GM21786 (cell line): ENCODE measurements at regions not wholly inside any gene's neighbourhood (a gene's known extent, or its start where the extent isn't known, plus 50 kb on each side); places are given as distances from the start of the nearest gene placed in this dataset.

ENCODE experiments used
- ATAC-seq: cut with Tn5 transposase; IDR thresholded peaks from one replicate; pipeline ENCODE4 v1.9.1; 2021; ENCODE audit not compliant: unreplicated experiment

DNA sequence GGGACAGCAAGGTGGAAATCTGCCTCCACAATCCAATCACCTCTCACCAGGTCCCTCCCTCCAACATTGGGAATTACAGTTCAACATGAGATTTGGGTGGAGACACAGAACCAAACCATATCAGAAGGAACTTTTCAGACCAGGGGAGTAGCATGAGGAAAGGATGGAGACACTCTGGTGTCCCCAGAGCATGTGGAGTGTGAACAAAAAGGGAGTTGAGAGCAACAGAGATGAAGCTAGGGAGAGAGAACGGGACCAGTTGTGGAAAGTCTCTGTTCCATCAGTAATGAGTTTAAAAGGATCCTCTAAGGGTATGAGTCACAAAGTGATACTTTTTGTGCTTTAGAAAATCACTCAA is 382.0 kb downstream of the SFMBT2 start:
- ATAC-seq, result no peak

DNA sequence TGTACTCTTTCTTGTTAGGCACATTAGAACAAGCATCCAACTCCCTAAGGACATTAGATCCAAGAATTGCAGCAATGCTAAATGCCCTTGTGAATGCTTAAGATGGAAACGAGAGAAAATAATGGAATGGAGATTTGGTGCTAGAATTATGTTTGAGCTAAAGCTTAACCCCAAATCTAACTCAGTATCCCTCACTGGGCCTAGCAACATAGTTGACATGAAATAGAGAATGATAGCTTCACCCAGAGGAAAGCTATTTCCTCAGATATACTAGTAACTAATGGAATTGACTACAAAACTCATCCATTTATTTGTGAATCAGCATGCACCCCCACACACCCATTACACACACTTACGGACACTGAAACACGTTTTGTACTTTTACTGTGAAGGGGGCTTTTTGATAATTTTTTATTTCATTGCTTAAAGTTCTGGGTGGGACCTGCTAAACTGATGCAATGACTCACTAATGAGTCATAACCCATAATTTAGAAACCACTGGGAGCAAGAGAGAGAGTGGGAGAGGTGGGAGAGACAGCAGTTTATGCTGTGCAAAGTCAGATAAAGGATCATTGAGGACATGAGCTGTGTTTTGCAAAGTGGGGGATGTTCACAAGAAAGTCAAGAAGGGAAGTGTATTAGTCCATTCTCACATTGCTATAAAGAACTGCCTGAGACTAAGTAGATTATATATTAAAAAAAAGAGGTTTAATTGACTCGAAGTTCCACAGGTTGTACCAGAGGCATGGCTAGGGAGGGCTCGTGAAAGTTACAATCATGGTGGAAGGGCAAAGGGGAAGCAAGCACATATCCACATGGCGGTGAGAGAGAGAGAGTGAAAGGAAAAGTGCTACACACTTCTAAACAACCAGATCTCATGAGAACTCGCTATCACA is 382.7 kb downstream of the SFMBT2 start:
- ATAC-seq, result no peak

DNA sequence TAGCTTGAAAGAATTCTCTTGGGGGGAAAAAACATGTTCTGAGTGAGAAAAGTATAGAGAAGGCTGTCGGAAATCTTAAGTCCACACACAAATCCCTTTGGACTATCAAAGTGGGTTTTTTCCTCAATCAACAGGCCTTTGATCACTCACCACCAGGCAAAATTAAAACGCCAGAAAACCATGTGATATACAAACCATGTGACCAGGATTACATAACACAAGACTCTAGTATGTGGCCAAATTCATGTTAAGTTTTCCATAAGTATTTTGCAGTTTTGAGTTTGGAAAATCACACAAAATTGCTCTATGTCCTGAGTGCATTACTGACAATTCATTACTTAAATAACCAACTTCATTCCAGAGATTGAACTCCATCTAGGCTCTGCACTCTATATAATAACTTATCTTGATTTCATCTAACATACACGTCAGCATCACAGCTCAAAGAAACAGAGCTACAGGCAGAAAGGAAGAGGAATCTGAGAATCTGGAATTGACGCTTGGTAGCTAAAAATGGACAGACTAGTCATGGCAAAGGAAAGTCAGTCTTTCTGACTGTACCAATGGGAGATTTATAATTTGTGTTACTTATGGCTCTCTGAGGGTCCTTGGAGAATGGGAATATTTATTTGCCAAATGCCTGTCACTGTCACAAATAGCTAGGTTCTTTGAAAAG is 383.5 kb downstream of the SFMBT2 start:
- no peak for ATAC-seq

DNA sequence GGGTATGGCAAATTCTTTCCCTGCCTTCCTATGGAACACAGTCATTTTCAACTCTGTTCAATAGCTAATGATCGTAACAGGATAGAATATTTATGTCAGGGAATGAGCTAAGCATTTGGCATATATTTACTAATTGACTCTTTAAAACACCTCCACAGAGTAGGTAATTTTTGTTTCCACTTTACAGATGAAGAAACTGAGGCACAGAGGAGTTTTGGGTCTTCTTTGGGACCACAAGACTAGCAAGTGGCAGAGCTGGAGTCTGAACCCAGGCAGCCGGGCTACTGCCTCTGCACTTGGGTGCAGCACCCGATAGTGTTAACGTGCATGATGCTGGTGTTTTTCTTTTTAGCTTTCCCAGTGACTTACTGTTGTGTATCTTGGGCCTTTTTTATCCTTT is 384.0 kb downstream of the SFMBT2 start:
- no peak for ATAC-seq

DNA sequence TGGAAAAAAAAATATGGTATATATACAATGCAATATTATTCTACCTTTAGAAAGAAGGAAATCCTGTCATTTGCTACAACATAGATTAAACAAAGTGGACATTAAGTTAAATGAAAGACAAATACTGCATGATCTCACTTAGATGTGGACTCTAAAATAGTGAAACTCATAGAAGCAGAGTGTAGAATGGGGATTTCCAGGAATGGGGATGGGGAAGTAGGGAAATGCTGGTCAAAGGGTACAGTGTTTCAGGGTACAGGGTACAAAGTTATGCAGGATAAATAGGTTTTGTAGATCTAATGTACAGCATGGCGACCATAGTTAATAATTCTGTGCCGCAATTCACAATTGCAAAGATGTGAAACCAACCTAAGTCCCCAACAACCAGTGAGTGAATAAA is 385.5 kb downstream of the SFMBT2 start:
- no peak for ATAC-seq

DNA sequence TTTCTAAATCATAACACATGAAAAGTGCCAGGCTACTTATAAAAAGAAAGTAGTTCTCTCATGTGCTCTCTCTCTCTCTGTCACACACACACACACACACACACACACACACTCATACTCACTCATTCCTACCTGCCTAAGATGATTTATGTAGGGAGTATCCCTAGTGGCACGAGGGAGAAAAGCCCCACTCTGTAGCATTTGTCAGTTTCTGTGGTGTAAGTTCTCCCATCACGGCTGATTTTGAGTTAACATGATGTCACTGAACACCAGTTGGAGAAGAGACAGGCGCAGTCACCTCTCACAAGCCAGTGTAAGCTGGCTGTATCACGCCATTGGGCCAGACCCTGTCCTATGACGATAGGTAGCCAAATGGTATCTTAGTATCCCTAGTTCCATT is 395.4 kb downstream of the SFMBT2 start:
- no peak for ATAC-seq

DNA sequence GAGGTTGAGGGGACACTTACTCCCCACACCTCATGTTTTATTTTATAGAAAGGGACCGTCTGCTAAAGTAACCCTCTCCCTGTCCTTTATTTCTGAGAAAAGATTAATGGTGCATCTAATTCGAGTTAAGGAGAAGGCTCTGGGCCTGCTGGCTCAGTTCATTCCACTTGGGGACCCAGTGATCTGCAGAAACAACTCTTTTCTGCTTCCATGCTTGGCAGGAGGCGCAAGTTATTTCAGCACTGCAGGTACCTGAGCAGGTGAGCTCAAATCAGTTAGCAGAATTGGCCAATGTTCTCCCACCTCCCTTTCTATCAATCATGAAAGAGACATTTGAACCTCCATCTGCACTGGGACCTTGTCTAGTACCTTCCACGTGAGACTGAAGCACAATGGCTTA is 396.1 kb downstream of the SFMBT2 start:
- ATAC-seq, result no peak

DNA sequence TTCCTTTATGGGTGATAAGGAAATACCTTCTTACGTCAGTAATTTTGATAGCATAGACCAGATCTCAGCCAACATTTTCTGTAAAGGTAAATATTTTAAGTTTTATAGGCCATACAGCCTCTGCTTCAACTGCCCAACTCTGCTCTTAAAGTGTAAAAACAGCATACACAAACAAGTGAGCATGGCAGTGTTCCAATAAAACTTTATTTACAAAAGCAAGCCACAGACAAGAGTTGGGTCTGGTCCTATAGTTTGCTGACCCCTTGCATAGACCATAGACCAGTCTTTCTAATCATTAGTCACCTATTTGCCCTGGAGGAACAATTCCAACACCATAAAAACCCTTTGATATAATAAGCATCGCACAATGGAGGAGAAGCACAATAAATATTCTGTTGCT is 398.8 kb downstream of the SFMBT2 start:
- ATAC-seq, result no peak

DNA sequence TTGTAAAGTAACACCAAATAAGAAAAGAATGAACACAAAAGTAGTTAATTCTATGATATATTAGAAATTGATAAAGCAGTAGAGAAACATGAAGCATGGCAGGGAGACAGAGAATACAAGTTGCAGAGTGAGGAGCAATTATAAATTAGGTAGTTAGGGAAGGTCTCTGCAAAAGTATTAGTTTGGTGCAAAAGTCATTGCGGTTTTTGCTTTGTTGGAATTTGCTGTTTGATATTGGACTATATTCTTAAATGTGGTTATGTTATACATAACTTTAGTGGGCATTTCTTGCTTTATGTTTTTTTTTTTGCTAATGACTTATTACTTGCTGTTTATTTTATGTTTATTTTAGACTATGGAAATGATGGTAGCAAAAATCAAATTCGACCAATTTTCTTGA is 402.2 kb downstream of the SFMBT2 start:
- no peak for ATAC-seq

DNA sequence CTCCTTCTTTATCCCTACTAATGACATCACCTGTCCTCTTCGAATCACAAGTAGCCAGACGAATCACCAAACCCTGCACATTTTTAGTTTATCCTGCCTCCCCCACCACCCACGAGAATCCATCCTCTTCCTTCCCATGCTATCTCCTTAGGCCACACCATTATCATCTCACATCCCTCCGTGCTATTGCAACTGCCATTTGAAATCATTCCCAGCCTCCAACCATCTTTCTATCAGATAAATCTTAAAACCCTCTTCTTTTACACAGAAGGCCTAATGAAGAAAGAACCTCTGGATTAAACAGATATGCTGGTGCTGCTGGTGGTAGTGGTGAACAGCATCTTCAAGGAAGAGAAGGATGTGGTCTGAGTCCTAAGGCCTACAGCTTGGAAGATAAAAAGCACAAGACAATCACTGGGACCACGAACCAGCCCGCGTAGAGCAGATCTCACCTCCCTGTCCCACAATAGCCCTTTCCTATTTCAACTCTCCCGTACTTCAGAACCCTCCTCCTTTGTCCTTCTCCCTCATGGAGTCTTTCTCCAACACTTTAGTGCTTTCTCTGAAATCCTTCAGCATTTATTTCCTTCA is 403.1 kb downstream of the SFMBT2 start:
- ATAC-seq, result no peak

DNA sequence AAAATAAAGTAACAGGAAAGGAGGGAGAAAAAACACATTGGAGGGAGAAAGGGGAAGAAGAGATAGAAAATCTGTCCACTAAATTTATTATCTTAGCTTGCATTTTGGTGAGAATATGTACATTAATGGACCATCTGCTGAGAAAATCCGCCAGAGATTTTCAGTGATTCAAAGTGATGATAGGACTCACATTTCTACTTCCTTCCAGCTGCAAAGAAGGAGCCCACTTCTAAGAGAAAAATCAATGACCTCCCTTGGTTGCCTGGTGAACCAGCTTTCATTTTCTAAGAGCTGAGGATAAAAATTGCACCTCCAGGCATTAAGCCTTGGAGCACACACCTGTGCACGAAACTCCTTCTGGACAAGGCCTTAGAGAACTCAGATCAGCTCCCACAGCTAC is 404.3 kb downstream of the SFMBT2 start:
- no peak for ATAC-seq

DNA sequence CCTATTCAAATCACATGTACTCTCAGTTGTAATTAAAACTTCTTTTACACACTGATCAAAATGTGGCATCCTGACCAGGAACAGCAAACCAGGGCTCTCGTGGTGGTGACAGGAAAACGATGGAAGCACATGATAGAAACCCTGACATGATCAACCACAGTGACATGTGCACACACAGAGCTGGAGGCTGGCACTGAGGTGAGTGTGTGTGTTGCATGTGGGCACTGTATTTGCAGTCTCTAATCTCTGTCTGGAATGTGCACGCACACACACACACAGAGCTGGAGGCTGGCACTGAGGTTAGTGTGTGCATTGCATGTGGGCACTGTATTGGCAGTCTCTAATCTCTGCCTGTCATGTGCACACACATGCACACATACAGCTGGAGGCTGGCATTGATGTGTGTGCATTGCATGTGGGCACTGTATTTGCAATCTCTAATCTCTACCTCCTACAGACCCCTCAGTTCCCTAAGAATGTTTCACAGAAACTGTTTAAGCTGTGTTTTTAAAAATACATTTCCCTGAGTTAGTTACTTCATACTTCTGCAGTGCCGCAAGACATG is 406.9 kb downstream of the SFMBT2 start:
- ATAC-seq, result no peak

DNA sequence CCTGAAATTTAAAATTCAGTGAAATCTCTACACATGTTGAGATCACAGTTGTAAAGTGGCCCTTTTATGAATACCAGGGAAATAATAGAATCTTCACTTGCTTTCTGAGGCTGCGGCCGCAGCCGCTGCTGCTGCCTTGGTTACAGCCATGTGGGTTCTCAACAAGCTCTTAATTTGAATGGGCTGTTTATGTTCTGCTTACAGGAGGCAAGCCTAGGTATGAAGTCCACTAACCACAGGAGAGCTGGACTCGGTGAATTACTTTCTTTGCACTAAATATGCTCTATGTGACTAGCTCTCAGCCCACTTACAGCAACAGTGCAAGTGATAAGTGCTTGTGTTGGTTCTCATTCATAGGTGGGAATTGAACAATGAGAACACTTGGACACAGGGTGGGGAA is 410.8 kb downstream of the SFMBT2 start:
- no peak for ATAC-seq

DNA sequence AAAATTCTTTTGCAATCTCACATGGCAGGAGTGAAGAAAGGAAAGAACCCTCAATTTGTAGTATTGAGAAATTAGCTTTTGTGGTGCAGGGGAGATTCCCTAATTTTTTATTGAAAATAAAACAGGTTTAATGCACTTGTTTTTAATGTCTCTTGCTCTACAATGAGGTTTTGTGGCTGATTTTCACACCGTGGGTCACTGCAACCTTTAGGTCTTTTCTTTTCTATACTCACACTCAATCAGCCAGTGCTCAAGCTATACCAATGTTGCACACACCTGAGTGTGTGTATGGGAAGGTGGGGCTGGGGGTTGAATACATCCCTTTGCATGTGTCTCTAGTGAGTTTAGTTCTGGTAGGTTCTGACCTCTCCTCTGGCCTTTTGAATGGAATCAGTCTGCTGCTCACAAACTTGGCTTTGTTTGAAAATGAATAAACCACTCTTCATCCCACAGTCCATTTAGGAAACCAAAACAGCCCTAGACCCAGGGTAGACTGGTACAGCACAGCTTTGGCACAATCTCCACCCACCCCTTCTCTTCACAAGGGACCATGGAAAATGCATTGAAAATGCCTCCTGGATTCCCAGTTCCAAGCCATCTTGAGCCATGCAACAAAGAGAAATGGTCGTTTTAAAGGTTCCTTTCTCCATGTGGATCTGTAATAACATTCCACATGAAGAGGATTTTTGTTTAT is 411.5 kb downstream of the SFMBT2 start:
- ATAC-seq, result no peak

DNA sequence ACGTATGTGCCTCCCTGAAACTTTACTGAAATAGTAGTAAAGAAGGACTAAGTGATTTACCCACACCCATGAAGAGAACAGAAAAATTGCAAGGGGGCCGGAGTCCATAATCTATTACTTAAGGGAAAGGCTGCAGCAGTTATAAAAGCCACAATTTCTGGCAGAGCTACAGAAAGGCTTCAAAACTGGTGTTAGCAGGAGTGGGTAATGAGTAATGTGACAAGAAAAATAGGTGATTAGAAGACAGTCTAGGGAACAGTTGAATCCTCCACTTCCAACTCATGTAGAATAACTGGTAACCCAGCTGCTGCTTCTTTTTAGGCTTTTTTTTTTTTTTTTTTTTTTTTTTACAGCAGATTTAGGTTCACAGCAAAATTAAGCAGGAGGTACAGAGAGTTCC is 413.3 kb downstream of the SFMBT2 start:
- ATAC-seq, result no peak

DNA sequence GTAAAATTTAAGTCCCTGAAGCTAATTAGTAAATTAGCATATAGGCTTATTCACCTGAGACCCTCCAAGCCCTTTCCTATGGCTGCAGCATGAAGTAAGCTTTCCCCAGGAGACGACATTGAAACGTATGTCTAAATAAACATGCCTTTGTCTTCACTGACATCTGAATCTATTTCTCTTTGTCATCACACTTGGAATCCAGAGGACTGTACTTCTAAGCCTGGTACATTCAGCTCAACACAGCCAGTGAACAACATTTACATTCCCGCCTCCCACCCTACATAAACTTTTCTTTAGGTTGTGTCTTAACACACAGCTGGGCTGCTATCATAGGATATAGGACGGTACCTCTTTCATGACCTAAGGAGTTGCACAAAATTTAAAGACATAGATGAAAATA is 414.4 kb downstream of the SFMBT2 start:
- ATAC-seq, result no peak

DNA sequence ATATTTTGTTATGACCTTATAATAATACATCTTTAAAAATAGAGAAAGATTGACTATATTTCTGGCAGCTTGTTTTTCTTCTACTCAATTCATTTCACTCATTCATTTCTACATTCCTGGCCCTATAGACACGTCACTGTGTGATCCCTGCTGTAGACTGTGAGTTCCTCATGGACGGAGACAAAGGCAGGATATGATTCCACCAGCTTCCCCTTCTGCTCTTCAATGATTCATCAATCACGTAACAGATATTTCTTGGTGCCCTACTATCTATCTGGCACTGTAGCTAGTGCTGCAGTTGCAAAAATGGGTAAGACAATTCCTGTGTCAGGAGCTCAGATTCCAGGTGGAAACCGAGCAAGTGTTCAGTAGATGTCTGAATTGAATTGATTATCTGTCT is 415.0 kb downstream of the SFMBT2 start:
- ATAC-seq, result no peak

DNA sequence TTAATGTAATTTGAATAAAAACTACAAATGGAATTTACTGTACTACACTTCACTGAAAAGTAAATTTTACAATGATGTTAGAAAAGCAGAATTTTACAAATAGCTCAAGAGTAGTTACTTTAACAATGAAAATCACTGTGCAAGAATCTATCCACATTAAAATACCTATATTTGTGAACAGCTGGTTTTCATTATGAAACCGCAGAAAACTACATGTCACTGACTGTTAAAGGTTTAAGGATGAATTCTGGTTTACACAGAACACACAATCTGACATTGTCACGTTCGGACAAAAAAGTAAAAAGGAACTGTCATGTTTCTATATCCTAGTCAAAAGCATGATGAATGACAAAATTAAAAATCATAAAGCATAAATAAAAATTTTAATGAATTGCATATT is 415.3 kb upstream of the PRKCQ start:
- no peak for ATAC-seq

DNA sequence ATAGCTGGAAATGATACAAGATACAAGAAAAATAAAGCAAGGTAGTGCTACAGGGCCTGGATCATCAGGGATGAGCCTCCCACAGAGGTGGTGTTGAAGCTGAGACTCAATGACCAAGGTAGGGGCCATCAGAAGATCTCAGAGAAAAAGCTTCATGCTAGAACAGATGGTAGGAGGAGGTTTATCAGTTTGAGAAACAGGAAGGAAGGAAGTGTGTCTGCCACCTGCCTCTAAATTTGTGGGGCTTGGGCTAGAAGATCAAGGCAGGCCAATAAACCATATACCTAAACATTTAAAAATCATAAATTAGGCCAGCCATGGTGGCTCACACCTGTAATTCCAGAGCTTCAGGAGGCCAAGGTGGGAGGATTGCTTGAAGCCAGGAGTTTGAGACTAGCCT is 410.8 kb upstream of the PRKCQ start:
- no peak for ATAC-seq

DNA sequence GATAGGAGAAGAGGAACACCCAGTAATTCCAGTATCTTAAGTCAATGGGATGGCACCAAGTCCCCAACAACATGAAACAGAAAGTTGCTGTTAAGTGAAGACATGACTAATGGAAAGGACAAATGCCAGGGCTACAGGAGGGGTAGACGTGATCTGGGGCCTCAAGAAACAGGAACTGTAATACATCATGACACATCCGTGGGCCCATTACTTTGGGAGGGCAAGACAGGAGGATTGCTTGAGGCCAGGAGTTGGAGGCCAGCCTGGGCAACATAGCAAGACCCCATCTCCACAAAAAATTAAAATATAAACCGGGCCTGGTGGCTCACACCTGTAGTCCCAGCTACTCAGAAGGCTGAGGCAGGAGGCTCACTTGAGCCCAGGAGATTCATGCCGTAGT is 408.6 kb upstream of the PRKCQ start:
- no peak for ATAC-seq

DNA sequence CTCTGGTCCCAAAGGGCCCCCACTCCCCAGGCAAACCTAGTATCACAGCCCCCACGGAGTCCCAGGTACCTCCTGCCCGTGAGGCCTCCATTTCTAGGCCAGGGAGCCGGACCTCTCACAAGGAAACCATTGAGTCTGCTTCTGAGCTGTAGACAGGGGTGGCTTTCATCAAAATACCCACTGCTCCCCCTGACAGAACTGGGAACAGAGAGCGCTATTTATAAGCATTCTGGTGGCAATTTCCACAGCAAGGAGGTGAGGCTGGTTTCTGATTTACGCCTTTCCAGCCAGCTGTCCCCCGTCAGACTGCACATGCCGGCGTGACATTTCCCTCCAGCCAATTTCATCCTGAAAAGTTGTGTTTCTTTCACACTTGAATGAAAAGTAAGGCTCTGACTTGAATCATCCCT is 407.5 kb upstream of the PRKCQ start:
- ATAC-seq, result no peak
